IPS-15b (cell line): ENCODE measurements at regions not wholly inside any gene's neighbourhood (a gene's known extent, or its start where the extent isn't known, plus 50 kb on each side); places are given as distances from the start of the nearest gene placed in this dataset.

Experiments
- H3K27me3 ChIP-seq: one replicate; pipeline ENCODE4 v1.6.1; 2013; ENCODE audit warnings: low read length; ENCODE audit not compliant: control insufficient read depth, insufficient read depth
- H3K36me3 ChIP-seq: one replicate; pipeline ENCODE4 v1.6.1; 2013; ENCODE audit warnings: low read length; ENCODE audit not compliant: control insufficient read depth, insufficient read depth
- H3K4me1 ChIP-seq: one replicate; pipeline ENCODE4 v1.6.1; 2013; ENCODE audit warnings: mild to moderate bottlenecking, low read length; ENCODE audit not compliant: control insufficient read depth, insufficient read depth
- H3K4me3 ChIP-seq: one replicate; pipeline ENCODE4 v1.5.1; 2013; ENCODE audit warnings: low read depth, low read length
- H3K9ac ChIP-seq: one replicate; pipeline ENCODE4 v1.6.1; 2013; ENCODE audit warnings: low read depth, mild to moderate bottlenecking, low read length
- H3K9me3 ChIP-seq: one replicate; pipeline ENCODE4 v1.6.1; 2013; ENCODE audit warnings: mild to moderate bottlenecking, low read length; ENCODE audit not compliant: control insufficient read depth, insufficient read depth

DNA sequence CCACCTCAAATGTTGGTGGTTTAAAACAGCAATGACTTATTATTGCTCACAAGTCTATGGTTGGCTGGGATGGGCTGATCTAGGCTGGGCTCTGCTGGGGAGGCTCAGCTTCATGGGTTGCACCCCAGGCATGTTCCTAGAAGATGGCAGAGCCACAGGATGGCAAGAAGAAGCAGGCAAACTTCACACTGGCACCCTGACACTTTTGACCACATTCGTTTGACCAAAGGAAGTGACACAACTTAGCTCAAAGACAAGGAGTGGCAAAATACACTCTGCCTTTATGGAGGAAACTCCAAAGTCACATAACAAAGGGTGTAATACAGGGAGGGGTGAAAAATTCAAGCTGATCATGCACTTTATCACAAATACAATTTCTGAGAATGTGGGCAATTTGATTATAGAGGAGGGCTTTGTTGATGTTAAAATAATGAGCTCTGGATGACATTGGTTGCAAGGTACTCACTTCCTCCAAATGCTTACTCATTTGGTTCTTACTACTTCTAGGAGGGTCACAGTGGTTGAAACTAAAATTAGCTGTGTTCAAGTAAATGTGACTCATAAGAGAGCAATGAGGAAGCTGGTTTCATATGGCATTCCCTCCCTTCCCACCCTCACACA is 249.2 kb upstream of the RPS6KA3 start:
- H3K9ac ChIP-seq = no peak overlapping the region
- H3K36me3 ChIP-seq = no peaks in the 10 kb centered on the region
- no peak overlapping the region for H3K4me3 ChIP-seq
- H3K4me1 ChIP-seq = no peaks in the 10 kb centered on the region
- no peaks in the 10 kb centered on the region for H3K9me3 ChIP-seq
- H3K27me3 ChIP-seq = no peaks in the 10 kb centered on the region

DNA sequence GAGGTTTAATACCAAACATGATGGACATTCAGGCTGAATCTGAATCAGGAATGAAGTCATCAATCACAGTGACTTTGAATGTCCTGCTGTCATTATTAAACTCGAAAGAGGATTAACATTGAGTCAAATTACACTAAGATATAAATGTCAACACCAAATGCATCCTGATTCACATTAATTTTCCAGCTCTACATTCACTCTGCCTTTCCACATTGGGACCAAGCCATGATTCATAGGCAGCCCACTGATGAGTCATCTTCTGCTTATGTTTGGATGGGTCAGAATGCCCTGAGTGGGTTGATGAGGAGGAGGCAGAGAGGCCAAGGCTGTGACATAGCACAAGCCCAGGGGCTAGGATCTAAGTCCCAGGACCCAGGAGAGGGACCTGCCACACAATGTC is 247.6 kb upstream of the RPS6KA3 start:
- H3K27me3 ChIP-seq = no peaks in the 10 kb centered on the region
- no peaks in the 10 kb centered on the region for H3K4me1 ChIP-seq
- H3K9ac ChIP-seq = no peak overlapping the region
- no peak overlapping the region for H3K4me3 ChIP-seq
- H3K9me3 ChIP-seq = no peaks in the 10 kb centered on the region
- H3K36me3 ChIP-seq = no peaks in the 10 kb centered on the region

DNA sequence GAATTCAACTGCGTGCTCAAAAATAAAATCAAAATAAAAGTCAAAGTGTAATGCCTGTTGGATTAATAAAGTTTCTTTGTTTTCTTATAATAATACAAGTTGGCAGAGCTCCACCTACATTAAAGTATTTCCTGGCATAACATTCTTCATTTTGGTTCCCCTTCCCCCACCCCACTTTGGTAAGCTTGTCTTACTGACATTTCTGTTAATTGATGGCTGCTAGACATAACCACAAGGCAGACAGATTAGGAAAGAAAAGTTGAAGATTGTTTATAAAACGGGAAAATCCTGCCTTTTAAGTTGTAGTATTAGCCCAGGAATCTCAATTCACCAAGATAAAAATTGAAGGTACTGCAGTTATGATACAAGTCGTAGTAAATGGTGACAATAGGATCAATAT is 246.5 kb upstream of the RPS6KA3 start:
- no peaks in the 10 kb centered on the region for H3K9me3 ChIP-seq

DNA sequence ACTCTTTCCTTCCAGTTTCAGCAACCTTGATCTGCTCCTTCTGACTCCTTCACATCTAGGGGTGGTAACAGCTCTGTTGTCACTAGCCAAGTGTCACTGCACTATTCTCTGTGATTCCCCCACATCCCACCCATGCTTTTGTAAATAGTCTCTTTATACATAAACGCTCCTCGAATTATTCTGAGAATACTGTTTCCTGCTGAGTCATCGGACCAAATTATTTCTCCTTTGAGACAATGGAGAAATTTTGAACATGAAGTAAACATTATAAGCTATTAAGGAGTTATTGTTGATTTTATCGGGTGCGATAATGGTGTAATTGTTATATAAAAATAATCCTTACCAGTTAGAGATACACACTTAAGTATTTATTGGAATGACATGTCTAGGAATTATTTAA is 245.1 kb upstream of the RPS6KA3 start:
- no peak overlapping the region for H3K9ac ChIP-seq
- H3K4me1 ChIP-seq = no peaks in the 10 kb centered on the region
- no peaks in the 10 kb centered on the region for H3K36me3 ChIP-seq
- H3K4me3 ChIP-seq = no peak overlapping the region
- H3K9me3 ChIP-seq = no peaks in the 10 kb centered on the region
- H3K27me3 ChIP-seq = no peaks in the 10 kb centered on the region

More for the DNA sequence above, 246.5 kb upstream of the RPS6KA3 start:
- H3K4me3 ChIP-seq = no peak overlapping the region
- H3K4me1 ChIP-seq = no peaks in the 10 kb centered on the region
- no peaks in the 10 kb centered on the region for H3K27me3 ChIP-seq
- no peak overlapping the region for H3K9ac ChIP-seq
- H3K36me3 ChIP-seq = no peaks in the 10 kb centered on the region

DNA sequence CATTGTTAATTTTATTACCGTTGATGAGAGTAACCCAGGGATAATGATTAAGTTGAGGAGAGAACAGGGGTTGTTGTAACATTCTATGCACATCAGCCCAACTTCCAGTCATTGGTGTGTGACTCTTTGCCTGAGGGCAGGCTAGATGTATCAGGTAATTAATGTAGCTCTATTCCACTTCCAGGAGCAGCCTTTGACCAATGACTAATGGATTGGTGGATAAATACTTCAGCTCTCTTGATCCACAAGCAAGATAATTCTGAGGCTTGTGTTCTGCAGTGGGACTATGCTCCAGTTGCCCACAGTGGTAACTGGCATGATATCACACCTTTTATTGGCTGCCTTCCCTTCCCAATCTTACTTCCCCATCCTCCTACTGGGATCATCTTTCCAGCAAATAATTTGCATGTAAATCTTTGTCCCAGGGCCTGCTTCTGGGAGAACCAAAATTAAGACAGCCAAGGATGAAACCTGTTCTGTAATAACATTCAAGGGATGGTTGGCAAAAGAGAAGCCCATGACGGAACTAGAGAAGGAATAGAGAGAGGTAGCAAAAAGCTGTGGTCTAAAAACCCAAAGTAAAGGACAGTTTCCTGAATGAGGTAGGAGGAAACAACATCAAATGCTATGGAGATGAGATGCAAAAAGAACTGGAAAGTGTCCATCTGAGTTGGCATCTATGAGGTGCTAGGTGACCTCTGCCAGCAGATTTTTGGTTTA is 241.4 kb upstream of the RPS6KA3 start:
- H3K9ac ChIP-seq = no peak overlapping the region

DNA sequence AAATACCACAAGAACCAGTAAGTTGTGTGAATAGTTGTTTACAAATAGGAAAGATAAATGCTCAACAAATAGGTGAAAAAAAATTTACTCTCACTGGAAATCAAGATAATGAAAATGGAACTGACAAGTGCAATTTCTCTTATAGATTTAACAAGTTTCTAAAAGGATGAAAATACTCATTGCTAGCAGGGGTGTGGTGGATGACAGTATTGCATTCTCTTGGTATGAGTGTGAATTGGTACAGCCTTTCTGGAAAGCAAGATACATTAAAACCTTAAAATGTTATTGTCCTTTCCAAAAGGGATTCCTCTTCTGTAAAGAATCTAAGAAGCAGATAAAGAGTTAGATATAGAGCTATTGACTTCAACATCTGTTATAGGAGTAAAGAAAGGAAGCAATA is 240.0 kb upstream of the RPS6KA3 start:
- no peaks in the 10 kb centered on the region for H3K4me1 ChIP-seq
- no peaks in the 10 kb centered on the region for H3K9me3 ChIP-seq
- no peaks in the 10 kb centered on the region for H3K27me3 ChIP-seq
- H3K4me3 ChIP-seq = no peak overlapping the region
- no peak overlapping the region for H3K9ac ChIP-seq
- no peaks in the 10 kb centered on the region for H3K36me3 ChIP-seq

More for the DNA sequence above, 241.4 kb upstream of the RPS6KA3 start:
- Histone ChIP-seq H3K36me3 (no peaks in the 10 kb centered on the region), H3K4me3 (no peak overlapping the region), H3K27me3 (no peaks in the 10 kb centered on the region), H3K9me3 (no peaks in the 10 kb centered on the region), H3K4me1 (no peaks in the 10 kb centered on the region)

DNA sequence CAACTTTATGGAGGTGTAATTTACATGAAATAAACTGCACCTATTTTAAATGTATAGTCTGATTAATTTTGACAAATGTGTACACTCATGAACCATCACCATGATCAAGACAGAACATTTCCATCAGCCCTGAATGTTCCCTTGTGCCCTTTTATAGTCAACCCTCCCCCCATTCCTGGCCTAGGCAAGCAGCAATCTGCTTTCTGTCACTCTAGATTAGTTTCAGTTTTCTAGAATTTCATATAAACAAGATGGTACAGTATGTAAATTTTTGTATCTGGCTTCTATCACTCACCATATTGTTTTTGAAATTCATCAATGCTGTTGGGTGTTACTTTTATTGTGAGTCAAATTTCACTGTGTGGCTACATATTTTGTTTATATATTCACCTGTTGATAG is 234.2 kb upstream of the RPS6KA3 start:
- Histone ChIP-seq H3K9me3 (no peaks in the 10 kb centered on the region), H3K4me3 (no peak overlapping the region), H3K4me1 (no peaks in the 10 kb centered on the region), H3K27me3 (no peaks in the 10 kb centered on the region), H3K36me3 (no peaks in the 10 kb centered on the region), H3K9ac (no peak overlapping the region)

DNA sequence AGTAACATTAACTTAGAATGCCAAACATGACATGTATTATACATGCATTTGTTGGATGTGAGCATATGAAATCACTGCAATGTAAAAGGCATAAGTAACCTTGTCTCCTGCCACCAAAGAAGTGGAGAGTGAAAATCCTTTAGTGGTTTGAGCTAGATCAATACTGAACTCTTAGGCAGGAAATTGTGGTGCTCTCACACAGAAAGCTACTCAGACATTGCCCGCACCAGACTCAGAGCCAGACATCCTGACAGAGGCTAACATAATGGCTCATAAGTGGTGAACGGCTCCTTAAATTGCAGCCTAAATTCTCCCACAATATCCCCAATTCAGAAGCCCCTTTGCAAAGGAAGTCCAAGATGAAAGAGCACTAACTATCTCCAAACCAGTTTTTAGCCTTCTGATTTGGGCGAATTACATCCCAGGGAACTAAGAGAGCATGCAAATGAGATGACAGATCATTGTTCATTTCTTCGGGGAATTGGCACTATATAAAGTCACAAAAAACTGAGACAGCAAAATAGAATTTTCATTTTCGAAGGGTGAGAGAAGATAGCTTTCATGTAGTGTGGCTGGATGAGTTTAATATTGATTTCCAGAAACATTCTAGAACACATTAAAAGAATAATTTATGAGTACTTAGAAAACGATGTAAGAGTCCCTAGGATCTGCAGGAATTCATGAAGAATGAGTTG is 233.6 kb upstream of the RPS6KA3 start:
- Histone ChIP-seq H3K4me1 (no peaks in the 10 kb centered on the region), H3K9me3 (no peaks in the 10 kb centered on the region), H3K36me3 (no peaks in the 10 kb centered on the region), H3K4me3 (no peak overlapping the region), H3K27me3 (no peaks in the 10 kb centered on the region), H3K9ac (no peak overlapping the region)

DNA sequence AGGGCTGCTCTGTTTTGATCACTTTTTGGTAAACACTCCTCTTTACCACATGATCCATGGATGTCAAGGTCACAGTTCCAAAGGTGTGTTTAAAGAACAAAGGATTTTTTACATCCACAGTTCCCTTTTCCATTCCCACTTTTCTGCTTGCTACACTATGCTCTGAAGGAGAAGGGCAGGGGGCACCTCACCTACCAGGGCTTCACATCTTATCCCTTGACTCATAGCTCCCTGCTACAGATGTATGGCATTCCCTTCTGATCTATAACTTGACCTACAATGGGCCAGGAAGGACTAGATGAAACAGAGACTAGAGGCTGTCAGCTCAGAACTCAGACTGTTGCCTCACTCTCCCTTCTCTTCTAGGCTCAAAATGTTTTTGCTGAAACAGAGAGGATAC is 233.1 kb upstream of the RPS6KA3 start:
- no peaks in the 10 kb centered on the region for H3K27me3 ChIP-seq
- H3K9me3 ChIP-seq = no peaks in the 10 kb centered on the region
- no peak overlapping the region for H3K9ac ChIP-seq

DNA sequence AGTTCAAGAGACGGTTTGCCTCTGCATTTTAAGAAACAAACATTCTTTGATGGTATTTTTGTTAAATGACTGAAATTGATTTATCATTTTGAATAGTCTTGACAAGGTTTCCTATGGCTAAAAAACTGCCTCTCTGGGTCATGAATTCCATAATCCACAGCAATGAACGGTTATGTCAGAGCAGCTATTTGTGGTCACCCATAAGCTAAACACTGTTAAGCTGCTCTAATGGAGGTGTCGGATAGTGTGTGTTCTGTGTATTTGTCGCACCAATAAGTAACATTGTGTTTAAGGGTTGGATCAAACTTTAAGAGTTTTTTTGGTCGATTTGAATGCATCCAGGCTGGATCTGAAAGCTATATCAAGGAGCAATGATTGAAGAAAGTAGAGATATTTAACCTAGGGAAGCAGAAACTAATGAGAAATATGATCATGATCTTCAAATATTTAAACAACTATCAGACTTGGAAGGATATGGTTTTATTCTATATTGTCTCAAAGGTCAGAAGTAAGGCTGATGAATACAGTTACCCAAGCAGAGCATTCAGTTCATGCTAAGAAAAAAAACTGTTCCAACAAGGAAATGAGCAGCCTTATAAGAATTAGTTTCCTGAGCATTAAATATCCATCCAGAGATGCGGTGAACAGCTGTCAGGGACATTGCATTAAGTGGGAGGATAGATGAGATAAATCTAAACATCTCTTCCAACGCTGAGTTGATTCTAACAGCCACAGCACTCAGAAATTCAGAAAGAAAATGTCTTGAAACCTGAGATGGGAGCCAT is 232.3 kb upstream of the RPS6KA3 start:
- no peaks in the 10 kb centered on the region for H3K9me3 ChIP-seq
- H3K4me1 ChIP-seq = no peaks in the 10 kb centered on the region
- no peak overlapping the region for H3K4me3 ChIP-seq
- no peak overlapping the region for H3K9ac ChIP-seq
- H3K27me3 ChIP-seq = no peaks in the 10 kb centered on the region
- H3K36me3 ChIP-seq = no peaks in the 10 kb centered on the region

More for the DNA sequence above, 233.1 kb upstream of the RPS6KA3 start:
- Histone ChIP-seq H3K4me3 (no peak overlapping the region), H3K36me3 (no peaks in the 10 kb centered on the region), H3K4me1 (no peaks in the 10 kb centered on the region)

DNA sequence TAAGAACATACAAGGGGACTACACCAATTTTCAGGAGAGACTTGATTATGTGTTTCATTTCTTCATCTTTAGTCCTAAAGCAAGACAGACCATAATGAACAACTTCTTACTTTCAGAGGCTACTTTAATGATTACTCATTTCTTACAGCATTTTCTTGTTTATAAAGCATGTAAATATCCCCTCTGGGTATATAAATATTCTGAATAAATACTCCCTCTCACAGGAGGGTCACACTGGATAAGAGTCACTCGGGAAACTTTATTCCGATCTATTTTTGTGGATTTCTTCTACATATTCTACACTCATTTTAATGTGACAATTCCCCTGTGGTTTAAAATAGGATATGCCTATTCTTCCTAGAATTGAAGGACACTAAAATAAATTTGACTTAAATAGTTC is 228.9 kb upstream of the RPS6KA3 start:
- no peaks in the 10 kb centered on the region for H3K27me3 ChIP-seq
- no peaks in the 10 kb centered on the region for H3K4me1 ChIP-seq
- no peaks in the 10 kb centered on the region for H3K9me3 ChIP-seq
- no peak overlapping the region for H3K4me3 ChIP-seq
- H3K9ac ChIP-seq = no peak overlapping the region
- no peaks in the 10 kb centered on the region for H3K36me3 ChIP-seq
